Gastrocnemius medialis (tissue), 4 donors: ENCODE measurements at regions not wholly inside any gene's neighbourhood (a gene's known extent, or its start where the extent isn't known, plus 50 kb on each side); places are given as distances from the start of the nearest gene placed in this dataset.

ENCODE experiments used
- CTCF ChIP-seq, 5 experiments: fragments of 450-650 bp in 3 of 5; fragments of 200-600 bp in 2 of 5; sonication (generic) in 2 of 5; IDR thresholded peaks in 4 of 5; conservative IDR thresholded peaks in 1 of 5; 1 replicate in 4 of 5; 2 replicates in 1 of 5; pipeline ENCODE4 v1.5.1; 2016 to 2019; ENCODE audit warnings: antibody characterized with exemption in 5 of 5, mild to moderate bottlenecking in 3 of 5, moderate library complexity in 3 of 5
- POLR2A ChIP-seq, 2 donors: fragments of 450-650 bp; IDR thresholded peaks; one replicate each; pipeline ENCODE4 v1.6.1; 2017; ENCODE audit warnings: antibody characterized with exemption in 2 of 2, mild to moderate bottlenecking in 2 of 2, moderate library complexity in 2 of 2

- TF ChIP-seq POLR2A (IDR thresholded peaks at IDR 0.05) (no peak), CTCF (IDR thresholded peaks at IDR 0.05 in 4 of 5, conservative IDR thresholded peaks at IDR 0.05 in 1 of 5) (no peak)
Measured at GRCh38 chr5:116881921-116882531, 307.4 kb upstream of the SEMA6A start.
